ENCODE measurements at regions not wholly inside any gene's neighbourhood (a gene's known extent, or its start where the extent isn't known, plus 50 kb on each side); places are given as distances from the start of the nearest gene placed in this dataset.
A peak's percentile ranks its signal among the peaks of the same experiment; 100 is the strongest.

- Histone ChIP-seq H3K27ac (ENCODE audit: low read depth, low read length) (no peak overlapping the region), H2BK120ac (ENCODE audit: insufficient read depth, low read length, poor library complexity) (no peak overlapping the region), H3K4me2 (ENCODE audit: low read length) (no peak overlapping the region), H2AK5ac (ENCODE audit: low read length) (no peak overlapping the region), H2BK5ac (ENCODE audit: low read depth, low read length, poor library complexity) (no peak overlapping the region), H3K14ac (ENCODE audit: low read length) (no peak overlapping the region), H3K27me3 (ENCODE audit: insufficient read depth, low read length) (no peaks in the 10 kb centered on the region), H4K8ac (ENCODE audit: low read depth, low read length) (no peak overlapping the region), H4K91ac (ENCODE audit: low read depth, low read length) (no peak overlapping the region), H3K4ac (ENCODE audit: low read depth, low read length) (no peak overlapping the region), H3K4me1 (ENCODE audit: control insufficient read depth in 1 of 2, insufficient read depth in 2 of 2, low read length in 2 of 2) (no peaks in the 10 kb centered on the region), H3K18ac (ENCODE audit: low read length) (no peak overlapping the region), H2BK12ac (ENCODE audit: low read length) (no peak overlapping the region), H3K9me3 (ENCODE audit: insufficient read depth, low read depth, low read length) (peaks cover 4% of the 10 kb centered on the region), H2AFZ (ENCODE audit: insufficient read depth, low read length, poor library complexity) (no peak overlapping the region), H3K9ac (ENCODE audit: low read length) (no peak overlapping the region), H3K36me3 (ENCODE audit: control insufficient read depth in 1 of 2, insufficient read depth in 2 of 2, low read length in 2 of 2) (no peaks in the 10 kb centered on the region), H3K79me2 (ENCODE audit: control insufficient read depth, insufficient read depth, low read length, poor library complexity) (no peaks in the 10 kb centered on the region), H3K4me3 (ENCODE audit: low read depth, low read length) (no peak overlapping the region), H4K12ac (ENCODE audit: low read depth, low read length) (no peak overlapping the region), H3K79me1 (ENCODE audit: low read length) (no peaks in the 10 kb centered on the region), H3K23ac (ENCODE audit: low read length) (no peak overlapping the region)
- no peak for DNase-seq
- no CpG with 5 or more reads among the region's 29 CpGs for WGBS (ENCODE audit: extremely low coverage, insufficient coverage, insufficient read length)
Measured at GRCh38 chr7:1296356-1296981, 63.8 kb downstream of the UNCX start.

- Histone ChIP-seq H3K9me3 (ENCODE audit: insufficient read depth, low read depth, low read length) (peaks cover 2% of the 10 kb centered on the region), H3K79me1 (ENCODE audit: low read length) (no peaks in the 10 kb centered on the region), H3K27ac (ENCODE audit: low read depth, low read length) (no peak overlapping the region), H4K91ac (ENCODE audit: low read depth, low read length) (no peak overlapping the region), H3K4me2 (ENCODE audit: low read length) (no peak overlapping the region), H3K9ac (ENCODE audit: low read length) (no peak overlapping the region), H3K36me3 (ENCODE audit: control insufficient read depth in 1 of 2, insufficient read depth in 2 of 2, low read length in 2 of 2) (no peaks in the 10 kb centered on the region), H3K4ac (ENCODE audit: low read depth, low read length) (no peak overlapping the region), H3K4me3 (ENCODE audit: low read depth, low read length) (no peak overlapping the region), H3K23ac (ENCODE audit: low read length) (no peak overlapping the region), H2AK5ac (ENCODE audit: low read length) (no peak overlapping the region), H4K8ac (ENCODE audit: low read depth, low read length) (no peak overlapping the region), H4K12ac (ENCODE audit: low read depth, low read length) (no peak overlapping the region), H3K18ac (ENCODE audit: low read length) (no peak overlapping the region), H2BK12ac (ENCODE audit: low read length) (no peak overlapping the region), H3K4me1 (ENCODE audit: control insufficient read depth in 1 of 2, insufficient read depth in 2 of 2, low read length in 2 of 2) (peaks cover 0 to 2% of the 10 kb centered on the region in 2 experiments), H3K14ac (ENCODE audit: low read length) (no peak overlapping the region), H2BK5ac (ENCODE audit: low read depth, low read length, poor library complexity) (no peak overlapping the region), H3K79me2 (ENCODE audit: control insufficient read depth, insufficient read depth, low read length, poor library complexity) (no peaks in the 10 kb centered on the region), H3K27me3 (ENCODE audit: insufficient read depth, low read length) (no peaks in the 10 kb centered on the region), H2BK120ac (ENCODE audit: insufficient read depth, low read length, poor library complexity) (no peak overlapping the region), H2AFZ (ENCODE audit: insufficient read depth, low read length, poor library complexity) (no peak overlapping the region)
- DNase-seq = no peak
- WGBS (ENCODE audit: extremely low coverage, insufficient coverage, insufficient read length) = no CpG with 5 or more reads among the region's 44 CpGs
Measured at GRCh38 chr7:1297017-1297960, 64.6 kb downstream of the UNCX start.

GRCh38 chr7:1298051-1298930, 65.6 kb downstream of the UNCX start:
- Histone ChIP-seq H3K79me2 (ENCODE audit: control insufficient read depth, insufficient read depth, low read length, poor library complexity) (no peaks in the 10 kb centered on the region), H3K27me3 (ENCODE audit: insufficient read depth, low read length) (no peaks in the 10 kb centered on the region), H3K4me2 (ENCODE audit: low read length) (no peak overlapping the region), H2AFZ (ENCODE audit: insufficient read depth, low read length, poor library complexity) (no peak overlapping the region), H3K79me1 (ENCODE audit: low read length) (no peaks in the 10 kb centered on the region), H3K9me3 (ENCODE audit: insufficient read depth, low read depth, low read length) (peaks cover 2% of the 10 kb centered on the region), H2BK5ac (ENCODE audit: low read depth, low read length, poor library complexity) (no peak overlapping the region), H3K4me3 (ENCODE audit: low read depth, low read length) (peak overlapping the region; percentile 13), H4K91ac (ENCODE audit: low read depth, low read length) (no peak overlapping the region), H4K8ac (ENCODE audit: low read depth, low read length) (no peak overlapping the region), H3K18ac (ENCODE audit: low read length) (no peak overlapping the region), H3K36me3 (ENCODE audit: control insufficient read depth in 1 of 2, insufficient read depth in 2 of 2, low read length in 2 of 2) (no peaks in the 10 kb centered on the region), H4K12ac (ENCODE audit: low read depth, low read length) (no peak overlapping the region), H3K23ac (ENCODE audit: low read length) (no peak overlapping the region), H3K14ac (ENCODE audit: low read length) (no peak overlapping the region), H2BK12ac (ENCODE audit: low read length) (no peak overlapping the region), H2BK120ac (ENCODE audit: insufficient read depth, low read length, poor library complexity) (no peak overlapping the region), H3K4ac (ENCODE audit: low read depth, low read length) (no peak overlapping the region), H2AK5ac (ENCODE audit: low read length) (no peak overlapping the region), H3K9ac (ENCODE audit: low read length) (no peak overlapping the region), H3K4me1 (ENCODE audit: control insufficient read depth in 1 of 2, insufficient read depth in 2 of 2, low read length in 2 of 2) (peaks cover 0 to 2% of the 10 kb centered on the region in 2 experiments), H3K27ac (ENCODE audit: low read depth, low read length) (no peak overlapping the region)
- DNase-seq = no peak
- WGBS (ENCODE audit: extremely low coverage, insufficient coverage, insufficient read length) = no CpG with 5 or more reads among the region's 28 CpGs

Measured in trophoblast cell (in vitro differentiated cells and primary cell).